ENCODE measurements at regions not wholly inside any gene's neighbourhood (a gene's known extent, or its start where the extent isn't known, plus 50 kb on each side); places are given as distances from the start of the nearest gene placed in this dataset.

GRCh38 chr2:81276595-81276994 lies 972.0 kb upstream of the LRRTM1 start:
- no peak for TF ChIP-seq CTCF (IDR thresholded peaks at IDR 0.05)
- no peak for TF ChIP-seq POLR2AphosphoS5 (IDR thresholded peaks at IDR 0.05)

Measured in breast epithelium (tissue), 3 donors.